GM10248 (cell line): ENCODE measurements at regions not wholly inside any gene's neighbourhood (a gene's known extent, or its start where the extent isn't known, plus 50 kb on each side); places are given as distances from the start of the nearest gene placed in this dataset.

ENCODE experiments used
- CTCF ChIA-PET: fragments of 300-600 bp; sonication (Branson Sonifier 250); formaldehyde crosslinking; extraction: SDS; loops from one replicate; lab custom pipeline; 2021; ENCODE audit warnings: antibody characterized with exemption; lab: Yijun Ruan, JAX
- POLR2A ChIA-PET: fragments of 350-650 bp; sonication (Branson Sonifier 250); formaldehyde crosslinking; extraction: SDS; loops from one replicate; lab custom pipeline; 2020; ENCODE audit warnings: antibody characterized with exemption; lab: Yijun Ruan, JAX
- DNase-seq: peaks from one replicate; pipeline ENCODE4 v3.0.0; 2012; ENCODE audit errors: extremely low spot score
- TF ChIP-seq, protein P1 (sequence below): IDR thresholded peaks from 2 replicates; pipeline ENCODE4 v1.5.1; 2012; ENCODE audit warnings: mild to moderate bottlenecking, low read depth; ENCODE audit errors: extremely low read depth, missing control alignments, control extremely low read depth

DNA sequence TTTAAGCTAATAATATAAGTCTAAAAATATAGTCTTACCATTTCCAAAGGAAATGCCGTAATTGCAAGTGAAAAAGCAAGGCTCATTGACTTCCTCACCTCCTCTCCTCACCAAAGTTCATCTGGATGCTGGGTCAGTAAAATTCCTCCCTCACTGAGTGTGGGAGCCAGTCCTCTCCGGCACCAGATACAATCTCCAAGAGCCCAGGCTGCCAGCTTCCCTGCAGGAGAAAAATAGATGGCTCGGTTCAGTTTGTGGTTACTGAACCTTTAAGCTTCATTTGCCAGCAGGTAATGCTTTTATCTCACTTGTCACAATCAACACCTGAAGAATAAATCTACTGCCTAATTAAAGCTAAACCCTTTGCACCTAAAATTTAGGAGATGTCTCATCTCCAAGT, 115.3 kb upstream of the VLDLR start:
- ChIA-PET CTCF (interaction anchor here (0.8 to 1.2 kb wide), 2 partner anchors 9 to 17 kb away, joined by 3 to 4 read pairs; no protein-coding TSS in a partner anchor), POLR2A (no interaction called here)
- DNase-seq = no peak
- TF ChIP-seq, protein P1, sequence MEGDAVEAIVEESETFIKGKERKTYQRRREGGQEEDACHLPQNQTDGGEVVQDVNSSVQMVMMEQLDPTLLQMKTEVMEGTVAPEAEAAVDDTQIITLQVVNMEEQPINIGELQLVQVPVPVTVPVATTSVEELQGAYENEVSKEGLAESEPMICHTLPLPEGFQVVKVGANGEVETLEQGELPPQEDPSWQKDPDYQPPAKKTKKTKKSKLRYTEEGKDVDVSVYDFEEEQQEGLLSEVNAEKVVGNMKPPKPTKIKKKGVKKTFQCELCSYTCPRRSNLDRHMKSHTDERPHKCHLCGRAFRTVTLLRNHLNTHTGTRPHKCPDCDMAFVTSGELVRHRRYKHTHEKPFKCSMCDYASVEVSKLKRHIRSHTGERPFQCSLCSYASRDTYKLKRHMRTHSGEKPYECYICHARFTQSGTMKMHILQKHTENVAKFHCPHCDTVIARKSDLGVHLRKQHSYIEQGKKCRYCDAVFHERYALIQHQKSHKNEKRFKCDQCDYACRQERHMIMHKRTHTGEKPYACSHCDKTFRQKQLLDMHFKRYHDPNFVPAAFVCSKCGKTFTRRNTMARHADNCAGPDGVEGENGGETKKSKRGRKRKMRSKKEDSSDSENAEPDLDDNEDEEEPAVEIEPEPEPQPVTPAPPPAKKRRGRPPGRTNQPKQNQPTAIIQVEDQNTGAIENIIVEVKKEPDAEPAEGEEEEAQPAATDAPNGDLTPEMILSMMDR = no peak

DNA sequence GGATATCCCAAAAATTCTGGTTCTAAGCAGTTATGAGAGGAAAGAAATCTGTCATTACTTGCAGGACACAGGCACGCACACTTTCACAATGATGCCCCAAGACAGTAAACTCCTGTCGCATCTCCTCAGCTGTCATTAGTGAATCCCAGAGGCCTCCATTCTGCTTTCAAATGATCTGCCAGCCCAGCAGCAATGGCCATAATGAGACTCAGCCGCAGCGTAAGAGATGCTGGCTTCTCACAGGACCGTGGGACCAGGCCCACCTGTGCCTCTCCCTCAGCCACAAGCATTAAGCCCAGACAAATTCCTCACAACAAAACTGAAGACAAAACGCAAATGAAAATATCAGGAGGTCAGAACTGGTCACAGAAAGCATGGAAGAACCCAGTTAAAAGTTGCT, 98.0 kb upstream of the VLDLR start:
- POLR2A ChIA-PET = no interaction called here
- CTCF ChIA-PET = no interaction called here
- DNase-seq = no peak
- TF ChIP-seq, protein P1 = no peak

DNA sequence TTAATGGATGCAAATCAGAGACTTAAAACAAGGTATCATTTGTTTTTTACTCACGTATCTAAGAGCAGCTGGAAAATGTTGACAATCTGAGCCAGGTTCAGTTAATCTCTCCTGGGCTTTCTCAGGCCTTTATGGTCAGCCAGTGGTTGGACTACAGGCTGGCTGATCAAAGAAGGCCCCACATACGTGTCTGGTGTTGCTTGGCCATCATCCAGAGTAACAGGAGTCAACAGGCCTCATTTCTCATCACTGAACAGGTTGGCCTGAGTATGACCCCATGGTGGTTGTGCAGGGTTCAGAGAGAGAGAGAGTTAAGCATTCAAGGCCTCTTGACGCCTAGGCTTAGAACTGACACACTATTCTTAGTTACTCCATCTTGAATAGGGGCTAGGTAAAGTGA, 97.0 kb upstream of the VLDLR start:
- DNase-seq = no peak
- POLR2A ChIA-PET = no interaction called here
- CTCF ChIA-PET = no interaction called here
- TF ChIP-seq, protein P1 = no peak

DNA sequence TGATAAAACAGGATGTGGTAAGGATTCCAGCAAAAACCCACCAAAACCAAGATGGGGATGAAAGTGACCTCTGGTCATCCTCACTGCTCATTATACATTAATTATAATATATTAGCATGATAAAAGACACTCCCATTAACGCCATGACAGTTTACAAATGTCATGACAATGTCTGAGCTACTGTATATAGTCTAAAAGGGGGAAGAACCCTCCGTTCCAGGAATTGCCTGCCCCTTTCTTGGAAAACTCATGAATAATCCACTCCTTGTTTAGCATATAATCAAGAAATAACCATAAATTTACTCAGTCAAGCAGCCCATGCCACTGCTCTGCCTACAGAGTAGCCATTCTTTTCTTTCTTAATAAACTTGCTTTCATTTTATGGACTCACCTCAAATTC, 96.4 kb upstream of the VLDLR start:
- ChIA-PET POLR2A (no interaction called here), CTCF (no interaction called here)
- TF ChIP-seq, protein P1 = no peak
- no peak for DNase-seq

DNA sequence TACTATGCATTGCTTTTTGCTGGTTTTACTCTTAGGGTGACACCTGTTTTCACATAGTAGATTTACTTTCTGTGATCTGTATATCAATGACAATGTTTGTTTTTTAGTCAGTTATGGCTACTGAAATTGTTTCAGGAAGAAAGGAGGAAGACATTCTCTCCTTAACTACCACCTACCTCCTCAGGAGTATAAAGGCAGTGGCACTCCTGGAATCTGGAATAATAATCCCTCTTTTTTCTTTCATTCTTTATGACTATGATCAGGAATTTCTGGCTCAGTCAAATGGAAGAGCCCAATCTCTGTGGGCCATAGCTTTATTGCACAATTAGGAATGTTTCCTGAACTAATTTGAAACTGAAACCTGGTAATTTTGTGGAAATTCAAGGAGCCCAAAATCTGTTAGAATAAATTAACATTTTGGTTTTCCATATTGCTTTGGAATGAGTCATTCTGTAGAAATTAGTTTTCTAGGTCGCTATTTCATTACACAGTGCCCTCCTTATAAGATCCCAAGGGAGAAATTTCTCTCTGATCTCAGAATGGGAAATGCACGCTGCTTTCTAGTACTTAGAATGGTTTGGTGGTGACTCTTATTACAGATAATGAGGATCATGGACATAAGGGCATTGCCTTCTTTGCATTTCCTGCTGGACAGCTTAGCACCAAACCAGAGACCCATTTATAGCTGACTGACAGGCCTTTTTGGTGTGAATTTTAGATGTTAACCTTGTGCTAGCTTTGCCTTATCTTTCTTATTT, 95.3 kb upstream of the VLDLR start:
- POLR2A ChIA-PET = no interaction called here
- DNase-seq = no peak
- TF ChIP-seq, protein P1 = no peak
- CTCF ChIA-PET = no interaction called here

DNA sequence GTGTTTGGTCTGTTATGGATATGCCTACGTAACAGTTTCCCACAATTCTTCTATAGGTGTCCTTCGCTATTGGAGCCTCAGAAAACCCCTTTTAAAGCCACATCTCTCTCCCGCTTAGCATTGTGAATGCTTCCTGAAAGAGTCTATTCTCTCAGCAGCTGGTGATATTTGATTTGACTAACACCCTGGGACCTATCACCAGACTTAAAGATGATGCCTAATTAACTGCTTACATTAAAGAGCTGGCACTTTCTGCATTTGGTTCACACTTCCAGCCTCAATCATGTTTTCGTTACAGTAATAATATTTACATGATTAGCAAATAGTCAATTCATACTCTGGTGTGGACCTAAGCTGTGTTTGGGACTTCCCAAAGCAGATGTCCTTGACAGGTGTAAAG, 90.1 kb upstream of the VLDLR start:
- ChIA-PET CTCF (no interaction called here), POLR2A (no interaction called here)
- no peak for DNase-seq
- TF ChIP-seq, protein P1 = no peak
